ENCODE measurements at regions not wholly inside any gene's neighbourhood (a gene's known extent, or its start where the extent isn't known, plus 50 kb on each side); places are given as distances from the start of the nearest gene placed in this dataset.

DNA sequence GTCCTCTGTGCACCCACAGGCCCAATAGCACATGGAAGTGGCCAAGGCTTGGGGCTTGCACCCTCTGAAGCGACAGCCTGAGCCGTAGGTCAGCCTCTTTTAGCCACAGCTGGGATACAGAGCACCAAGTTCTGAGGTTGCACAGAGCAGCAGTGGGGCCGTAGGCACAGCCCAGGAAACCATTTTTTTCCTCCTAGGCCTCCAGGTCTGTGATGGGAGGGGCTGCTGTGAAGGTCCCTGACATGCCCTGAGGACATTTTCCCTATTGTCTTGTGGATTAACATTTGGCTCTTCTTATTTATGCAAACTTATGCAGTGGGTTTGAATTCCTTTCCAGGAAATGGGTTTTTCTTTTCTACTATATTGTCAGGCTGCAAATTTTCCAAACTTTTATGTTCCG is 878.7 kb upstream of the MAN1A1 start:
- Histone ChIP-seq H3K18ac (ENCODE audit: extremely low read depth, low read length) (no peak overlapping the region), H4K20me1 (replicated peaks in 1 of 2; ENCODE audit: control insufficient read depth in 1 of 2, insufficient read depth in 2 of 2, low read length in 2 of 2) (no peaks in the 10 kb centered on the region), H2BK5ac (ENCODE audit: low read depth, low read length) (no peak overlapping the region), H3K23me2 (ENCODE audit: low read depth, low read length) (no peaks in the 10 kb centered on the region), H3K79me2 (ENCODE audit: control insufficient read depth in 1 of 2, insufficient read depth in 2 of 2, low read length in 2 of 2) (no peaks in the 10 kb centered on the region), H3K79me1 (ENCODE audit: low read depth, low read length) (no peaks in the 10 kb centered on the region), H3K36me3 (ENCODE audit: control insufficient read depth in 2 of 4, insufficient read depth in 4 of 4, low read length in 3 of 4) (no peaks in the 10 kb centered on the region), H3K4ac (replicated peaks; ENCODE audit: insufficient read length, low read depth, low read length) (no peak overlapping the region), H2BK12ac (ENCODE audit: low read depth, low read length) (no peak overlapping the region), H2BK120ac (replicated peaks; ENCODE audit: low read depth, low read length) (no peak overlapping the region), H2BK20ac (ENCODE audit: low read length) (no peak overlapping the region), H3K14ac (ENCODE audit: insufficient read length) (no peak overlapping the region), H3K9me3 (ENCODE audit: insufficient read depth in 2 of 2, low read depth in 1 of 2, low read length in 1 of 2) (no peaks in the 10 kb centered on the region), H4K91ac (replicated peaks; ENCODE audit: insufficient read length, low read length) (no peak overlapping the region), H2BK15ac (ENCODE audit: low read length) (no peak overlapping the region), H4K8ac (ENCODE audit: extremely low read depth, insufficient read depth, low read length) (no peak overlapping the region), H3K4me2 (ENCODE audit: insufficient read depth in 1 of 2, low read depth in 2 of 2, low read length in 2 of 2) (no peak overlapping the region), H3K27ac (ENCODE audit: low read depth, low read length) (no peak overlapping the region), H3K4me3 (ENCODE audit: extremely low read depth in 1 of 4, insufficient read depth in 2 of 4, low read depth in 3 of 4, low read length in 4 of 4) (no peak overlapping the region), H4K5ac (ENCODE audit: insufficient read length, low read depth, low read length) (no peak overlapping the region), H2AFZ (ENCODE audit: low read length) (no peak overlapping the region), H2AK5ac (ENCODE audit: low read depth, low read length) (no peak overlapping the region), H3K9ac (replicated peaks in 1 of 4; ENCODE audit: extremely low read depth in 1 of 4, low read depth in 3 of 4, low read length in 3 of 4) (no peak overlapping the region), H3K4me1 (replicated peaks in 1 of 4; ENCODE audit: control insufficient read depth in 3 of 4, insufficient read depth in 4 of 4, low read length in 3 of 4) (no peaks in the 10 kb centered on the region), H3K23ac (ENCODE audit: insufficient read length) (no peak overlapping the region), H3K56ac (replicated peaks; ENCODE audit: insufficient read length, low read depth, low read length) (no peak overlapping the region), H3K27me3 (replicated peaks in 1 of 4; ENCODE audit: control insufficient read depth in 3 of 4, extremely low read depth in 1 of 4, insufficient read depth in 3 of 4, low read length in 3 of 4) (no peaks in the 10 kb centered on the region)
- WGBS, 2 experiments (ENCODE audit: extremely low coverage in 1 of 2, insufficient coverage in 1 of 2, insufficient read length in 1 of 2, insufficient replicate concordance in 2 of 2, low coverage in 1 of 2, low lambda C conversion rate in 2 of 2, missing lambda C conversion rate in 1 of 2), result 97% methylated on average over 4 of the region's 4 CpGs; no CpG with 5 or more reads in 1 of the 2 experiments
- TF ChIP-seq, protein P1, sequence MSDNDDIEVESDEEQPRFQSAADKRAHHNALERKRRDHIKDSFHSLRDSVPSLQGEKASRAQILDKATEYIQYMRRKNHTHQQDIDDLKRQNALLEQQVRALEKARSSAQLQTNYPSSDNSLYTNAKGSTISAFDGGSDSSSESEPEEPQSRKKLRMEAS (IDR thresholded peaks at IDR 0.05), result no peak
- TF ChIP-seq KDM4A (IDR thresholded peaks at IDR 0.05; ENCODE audit: low read depth, low read length, severe bottlenecking) (no peak), YY1 (IDR thresholded peaks at IDR 0.05; ENCODE audit: low read depth, low read length) (no peak), ZNF274 (IDR thresholded peaks at IDR 0.05; ENCODE audit: borderline replicate concordance, extremely low read depth, low read length) (no peak), EGR1 (IDR thresholded peaks at IDR 0.05; ENCODE audit: borderline replicate concordance, low read depth, low read length) (no peak), TAF1 (IDR thresholded peaks at IDR 0.05; ENCODE audit: low read depth, low read length) (no peak), CBX5 (IDR thresholded peaks at IDR 0.05; ENCODE audit: low read depth, low read length) (no peak), RXRA (IDR thresholded peaks at IDR 0.05; ENCODE audit: insufficient read depth, low read depth, low read length) (no peak), SUZ12 (IDR thresholded peaks at IDR 0.05; ENCODE audit: low read length) (no peak), CREB1 (IDR thresholded peaks at IDR 0.05) (no peak), RNF2 (IDR thresholded peaks at IDR 0.05; ENCODE audit: borderline replicate concordance, low read depth, low read length, missing control alignments, poor library complexity, severe bottlenecking) (no peak), BCL11A (IDR thresholded peaks at IDR 0.05; ENCODE audit: low read depth in 2 of 2, low read length in 2 of 2) (no peak)
- TF ChIP-seq, protein P2, sequence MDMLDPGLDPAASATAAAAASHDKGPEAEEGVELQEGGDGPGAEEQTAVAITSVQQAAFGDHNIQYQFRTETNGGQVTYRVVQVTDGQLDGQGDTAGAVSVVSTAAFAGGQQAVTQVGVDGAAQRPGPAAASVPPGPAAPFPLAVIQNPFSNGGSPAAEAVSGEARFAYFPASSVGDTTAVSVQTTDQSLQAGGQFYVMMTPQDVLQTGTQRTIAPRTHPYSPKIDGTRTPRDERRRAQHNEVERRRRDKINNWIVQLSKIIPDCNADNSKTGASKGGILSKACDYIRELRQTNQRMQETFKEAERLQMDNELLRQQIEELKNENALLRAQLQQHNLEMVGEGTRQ (IDR thresholded peaks at IDR 0.05; ENCODE audit: low read length), result no peak
- POLR2A ChIA-PET (ENCODE audit: partially characterized antibody), result no interaction called here
- CTCF ChIA-PET (ENCODE audit: partially characterized antibody), result no interaction called here
- DNase-seq (ENCODE audit: low read depth in 1 of 2, low spot score in 2 of 2), result no peak
- FAIRE-seq, result no peak
